ENCODE measurements at regions not wholly inside any gene's neighbourhood (a gene's known extent, or its start where the extent isn't known, plus 50 kb on each side); places are given as distances from the start of the nearest gene placed in this dataset.

DNA sequence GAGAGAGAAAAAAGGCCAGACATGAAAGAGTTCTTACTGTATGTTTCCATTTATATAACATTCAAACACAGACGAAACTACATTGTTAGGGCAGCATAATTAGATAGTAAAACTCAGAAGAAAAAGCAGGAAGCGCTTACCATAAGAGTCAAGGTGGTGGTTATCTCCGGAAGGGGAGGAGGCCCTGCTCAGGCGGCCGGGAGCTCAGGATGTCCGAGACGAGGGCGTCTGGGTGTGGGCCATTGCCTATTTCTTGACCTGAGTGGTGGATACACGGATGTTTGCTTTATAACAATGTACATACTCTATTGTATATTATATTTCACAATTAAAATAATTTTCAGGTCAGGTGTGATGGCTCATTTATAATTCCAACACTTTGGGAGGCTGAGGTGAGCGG is 80.9 kb upstream of the COL5A1 start:
- TF ChIP-seq, protein P1, sequence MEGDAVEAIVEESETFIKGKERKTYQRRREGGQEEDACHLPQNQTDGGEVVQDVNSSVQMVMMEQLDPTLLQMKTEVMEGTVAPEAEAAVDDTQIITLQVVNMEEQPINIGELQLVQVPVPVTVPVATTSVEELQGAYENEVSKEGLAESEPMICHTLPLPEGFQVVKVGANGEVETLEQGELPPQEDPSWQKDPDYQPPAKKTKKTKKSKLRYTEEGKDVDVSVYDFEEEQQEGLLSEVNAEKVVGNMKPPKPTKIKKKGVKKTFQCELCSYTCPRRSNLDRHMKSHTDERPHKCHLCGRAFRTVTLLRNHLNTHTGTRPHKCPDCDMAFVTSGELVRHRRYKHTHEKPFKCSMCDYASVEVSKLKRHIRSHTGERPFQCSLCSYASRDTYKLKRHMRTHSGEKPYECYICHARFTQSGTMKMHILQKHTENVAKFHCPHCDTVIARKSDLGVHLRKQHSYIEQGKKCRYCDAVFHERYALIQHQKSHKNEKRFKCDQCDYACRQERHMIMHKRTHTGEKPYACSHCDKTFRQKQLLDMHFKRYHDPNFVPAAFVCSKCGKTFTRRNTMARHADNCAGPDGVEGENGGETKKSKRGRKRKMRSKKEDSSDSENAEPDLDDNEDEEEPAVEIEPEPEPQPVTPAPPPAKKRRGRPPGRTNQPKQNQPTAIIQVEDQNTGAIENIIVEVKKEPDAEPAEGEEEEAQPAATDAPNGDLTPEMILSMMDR (IDR thresholded peaks at IDR 0.05): no peak
- TF ChIP-seq POLR2AphosphoS5 (IDR thresholded peaks at IDR 0.05) (no peak), EP300 (IDR thresholded peaks at IDR 0.05; ENCODE audit: low read depth) (no peak)

All from transverse colon (tissue), 4 donors.